ENCODE measurements at regions not wholly inside any gene's neighbourhood (a gene's known extent, or its start where the extent isn't known, plus 50 kb on each side); places are given as distances from the start of the nearest gene placed in this dataset.

- no peak for TF ChIP-seq CTCF (IDR thresholded peaks at IDR 0.05)
- no peak for TF ChIP-seq POLR2A (IDR thresholded peaks at IDR 0.05)
- no peak for TF ChIP-seq EP300 (IDR thresholded peaks at IDR 0.05)
These were observed 545.7 kb upstream of the PABPC4L start for GRCh38 chr4:134747108-134747805.

All from upper lobe of left lung (tissue), 4 donors.